ENCODE measurements at regions not wholly inside any gene's neighbourhood (a gene's known extent, or its start where the extent isn't known, plus 50 kb on each side); places are given as distances from the start of the nearest gene placed in this dataset.
"Not testable (repeated sequence)": the region's sequence is repeated elsewhere in the genome, so short reads cannot be mapped to it uniquely, and the experiment has no call there.

- Histone ChIP-seq H3K4me1 (peaks cover 4% of the 10 kb centered on the region), H3K27ac (replicated peaks) (no peak overlapping the region), H3K9me3 (replicated peaks) (no peaks in the 10 kb centered on the region), H3K4me3 (no peak overlapping the region), H3K27me3 (ENCODE audit: low read depth) (no peaks in the 10 kb centered on the region), H3K36me3 (no peaks in the 10 kb centered on the region)
- intact Hi-C loops (cut with micrococcal nuclease), result no loop called here
- no peak for DNase-seq
- no peak for TF ChIP-seq CTCF (IDR thresholded peaks at IDR 0.05; ENCODE audit: borderline replicate concordance)
Measured at GRCh38 chr1:83060221-83060620, 938.7 kb downstream of the TTLL7 start.

- no peaks in the 10 kb centered on the region for H3K36me3 ChIP-seq
- no peaks in the 10 kb centered on the region for H3K27me3 ChIP-seq (ENCODE audit: low read depth)
- no peak overlapping the region for H3K27ac ChIP-seq (replicated peaks)
- no peaks in the 10 kb centered on the region for H3K4me1 ChIP-seq
- intact Hi-C loops (cut with micrococcal nuclease), result no loop called here
- no peak for DNase-seq
- TF ChIP-seq CTCF (IDR thresholded peaks at IDR 0.05; ENCODE audit: borderline replicate concordance), result no peak
- no peaks in the 10 kb centered on the region for H3K9me3 ChIP-seq (replicated peaks)
- H3K4me3 ChIP-seq, result no peak overlapping the region
Measured at GRCh38 chr1:83058327-83058726, 940.6 kb downstream of the TTLL7 start.

- intact Hi-C loops (cut with micrococcal nuclease), result no loop called here
- no peak for DNase-seq
- Histone ChIP-seq H3K27ac (replicated peaks) (no peak overlapping the region), H3K9me3 (replicated peaks) (peaks cover 14% of the 10 kb centered on the region), H3K27me3 (ENCODE audit: low read depth) (no peaks in the 10 kb centered on the region), H3K4me1 (no peaks in the 10 kb centered on the region), H3K4me3 (no peak overlapping the region), H3K36me3 (no peaks in the 10 kb centered on the region)
- no peak for TF ChIP-seq CTCF (IDR thresholded peaks at IDR 0.05; ENCODE audit: borderline replicate concordance)
Measured at GRCh38 chr1:83055391-83056170, 943.4 kb downstream of the TTLL7 start.

- Histone ChIP-seq H3K9me3 (replicated peaks) (peaks cover 14% of the 10 kb centered on the region), H3K27me3 (ENCODE audit: low read depth) (no peaks in the 10 kb centered on the region), H3K27ac (replicated peaks) (no peak overlapping the region), H3K4me1 (no peaks in the 10 kb centered on the region), H3K4me3 (no peak overlapping the region), H3K36me3 (no peaks in the 10 kb centered on the region)
- no peak for DNase-seq
- intact Hi-C loops (cut with micrococcal nuclease), result no loop called here
- TF ChIP-seq CTCF (IDR thresholded peaks at IDR 0.05; ENCODE audit: borderline replicate concordance), result no peak
Measured at GRCh38 chr1:83053446-83053845, 945.5 kb downstream of the TTLL7 start.

GRCh38 chr1:83052865-83053264 is 946.1 kb downstream of the TTLL7 start:
- Histone ChIP-seq H3K4me1 (no peaks in the 10 kb centered on the region), H3K4me3 (no peak overlapping the region), H3K36me3 (no peaks in the 10 kb centered on the region), H3K27ac (replicated peaks) (no peak overlapping the region), H3K9me3 (replicated peaks) (peaks cover 14% of the 10 kb centered on the region), H3K27me3 (ENCODE audit: low read depth) (no peaks in the 10 kb centered on the region)
- intact Hi-C loops (cut with micrococcal nuclease), result no loop called here
- DNase-seq, result no peak
- TF ChIP-seq CTCF (IDR thresholded peaks at IDR 0.05; ENCODE audit: borderline replicate concordance), result no peak

- intact Hi-C loops (cut with micrococcal nuclease); H3K4me3 ChIP-seq; H3K4me1 ChIP-seq; H3K27me3 ChIP-seq (ENCODE audit: low read depth); H3K36me3 ChIP-seq; DNase-seq; H3K27ac ChIP-seq (replicated peaks): not testable (repeated sequence)
- peaks cover 14% of the 10 kb centered on the region for H3K9me3 ChIP-seq (replicated peaks)
Measured at GRCh38 chr1:83051053-83051452, 947.9 kb downstream of the TTLL7 start.

Data from left ventricle myocardium inferior (tissue), 1 donor.